ENCODE measurements at regions not wholly inside any gene's neighbourhood (a gene's known extent, or its start where the extent isn't known, plus 50 kb on each side); places are given as distances from the start of the nearest gene placed in this dataset.

Small RNA genes in the stretch of these regions (microRNA-seq; reads per million reads assigned to microRNA genes)
- 1.4 reads per million for gene MIR4452
